Thymus (tissue), 11 donors: ENCODE measurements at regions not wholly inside any gene's neighbourhood (a gene's known extent, or its start where the extent isn't known, plus 50 kb on each side); places are given as distances from the start of the nearest gene placed in this dataset.
"Not testable (repeated sequence)": the region's sequence is repeated elsewhere in the genome, so short reads cannot be mapped to it uniquely, and the experiment has no call there.

Experiments used
- DNase-seq, 9 donors: peaks; one replicate each; pipeline ENCODE4 v3.0.0-alpha.2; 2013; ENCODE audit warnings: low spot score in 9 of 9, low read depth in 6 of 9, missing footprints in 1 of 9
- H3K27ac ChIP-seq, 2 donors: one replicate each; pipeline ENCODE4 v1.5.1; 2013; ENCODE audit warnings: control low read depth in 1 of 2, low read depth in 1 of 2, low read length in 1 of 2, mild to moderate bottlenecking in 1 of 2, moderate library complexity in 1 of 2
- H3K27me3 ChIP-seq, 2 donors: one replicate each; pipeline ENCODE4 v1.5.1; 2013; ENCODE audit warnings: low read length in 1 of 2; ENCODE audit not compliant: control insufficient read depth in 2 of 2, insufficient read depth in 1 of 2
- H3K36me3 ChIP-seq, 2 donors: one replicate each; pipeline ENCODE4 v1.5.1; 2013; ENCODE audit warnings: low read length in 1 of 2, mild to moderate bottlenecking in 1 of 2, moderate library complexity in 1 of 2; ENCODE audit not compliant: control insufficient read depth in 2 of 2, insufficient read depth in 2 of 2
- H3K4me1 ChIP-seq, 2 donors: one replicate each; pipeline ENCODE4 v1.5.1; 2013; ENCODE audit warnings: low read length in 2 of 2; ENCODE audit not compliant: control insufficient read depth in 2 of 2, insufficient read depth in 2 of 2
- H3K4me3 ChIP-seq, 2 donors: one replicate each; pipeline ENCODE4 v1.5.1; 2013; ENCODE audit warnings: low read length in 2 of 2, control low read depth in 1 of 2, mild to moderate bottlenecking in 1 of 2
- H3K9me3 ChIP-seq, 2 donors: one replicate each; pipeline ENCODE4 v1.5.1; 2013; ENCODE audit warnings: low read length in 1 of 2, mild to moderate bottlenecking in 1 of 2; ENCODE audit not compliant: control insufficient read depth in 2 of 2, insufficient read depth in 1 of 2
- WGBS: extraction: QIAGEN DNeasy Blood & Tissue Kit; methylation state at CpG from one replicate; pipeline ENCODE4 v1.1.7; 2013; 5-methylcytosine and 5-hydroxymethylcytosine counted together
- donor health status: healthy.

DNA sequence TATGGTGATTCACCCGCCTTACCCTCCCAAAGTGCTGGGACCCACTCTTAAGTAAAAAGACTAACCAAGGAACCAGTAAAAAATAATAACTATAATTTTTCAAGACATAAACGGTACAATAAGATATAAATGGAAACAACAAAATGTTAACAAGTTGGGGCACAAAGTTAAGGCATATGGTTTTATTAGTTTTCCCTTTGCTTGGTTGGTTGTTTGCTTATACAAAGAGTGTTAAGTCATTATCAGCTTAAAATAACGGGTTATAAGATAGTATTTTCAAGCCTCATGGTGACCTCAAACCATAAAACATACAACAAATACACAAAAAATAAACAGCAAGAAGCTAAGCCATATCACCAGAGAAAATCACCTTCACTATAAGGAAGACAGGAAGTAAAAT lies 406.1 kb downstream of the SEC23A start:
- H3K4me3 ChIP-seq = no peak overlapping the region
- H3K36me3 ChIP-seq = no peaks in the 10 kb centered on the region
- no peak for DNase-seq
- H3K27ac ChIP-seq = no peak overlapping the region
- 61% methylated on average over 3 of the region's 3 CpGs for WGBS
- no peaks in the 10 kb centered on the region for H3K27me3 ChIP-seq
- H3K4me1 ChIP-seq = no peaks in the 10 kb centered on the region
- no peaks in the 10 kb centered on the region for H3K9me3 ChIP-seq

DNA sequence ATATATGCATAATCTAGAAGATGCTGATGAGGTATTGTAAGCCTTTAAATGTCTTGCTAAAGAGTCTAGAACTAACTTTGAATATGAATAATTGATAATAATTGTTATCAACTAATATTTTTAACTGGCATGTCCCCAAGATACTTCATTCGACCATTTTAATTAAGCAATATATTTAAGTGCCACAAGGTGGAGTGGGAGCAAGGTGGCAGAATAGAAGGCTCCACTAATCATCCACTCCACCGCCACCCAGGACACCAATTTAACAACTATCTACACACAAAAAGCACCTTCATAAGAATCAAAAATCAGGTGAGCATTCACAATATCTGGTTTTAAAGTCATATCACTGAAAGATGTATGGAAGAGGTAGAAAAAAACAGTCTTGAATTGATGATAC lies 409.6 kb downstream of the SEC23A start:
- no peaks in the 10 kb centered on the region for H3K27me3 ChIP-seq
- no peak overlapping the region for H3K4me3 ChIP-seq
- 88% methylated on average over 2 of the region's 2 CpGs for WGBS
- DNase-seq = no peak
- no peaks in the 10 kb centered on the region for H3K36me3 ChIP-seq
- no peaks in the 10 kb centered on the region for H3K4me1 ChIP-seq
- H3K27ac ChIP-seq = no peak overlapping the region
- H3K9me3 ChIP-seq = no peaks in the 10 kb centered on the region

DNA sequence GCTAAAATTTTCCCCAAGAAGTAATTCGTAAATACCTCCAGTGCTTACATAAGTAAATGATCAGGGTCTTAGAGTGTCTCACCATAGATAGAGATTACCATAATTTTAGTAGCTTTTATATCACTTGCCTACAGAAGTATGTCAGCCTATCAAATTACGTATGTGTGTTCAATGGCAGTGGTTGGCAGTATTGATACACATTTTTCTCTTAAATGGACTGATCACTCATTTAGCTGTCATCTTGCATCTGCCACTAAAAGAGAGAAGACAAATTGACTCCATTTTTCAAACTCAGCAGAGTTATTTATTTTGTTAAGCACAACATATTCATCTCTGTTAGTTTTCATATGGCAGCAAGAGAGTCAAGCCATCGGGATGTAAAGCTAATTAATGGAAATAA lies 413.1 kb upstream of the CLEC14A start:
- Histone ChIP-seq H3K36me3 (no peaks in the 10 kb centered on the region), H3K9me3 (no peaks in the 10 kb centered on the region), H3K27ac (no peak overlapping the region), H3K4me3 (no peak overlapping the region), H3K4me1 (no peaks in the 10 kb centered on the region), H3K27me3 (no peaks in the 10 kb centered on the region)
- WGBS = 91% methylated on average over 3 of the region's 3 CpGs
- DNase-seq = no peak

DNA sequence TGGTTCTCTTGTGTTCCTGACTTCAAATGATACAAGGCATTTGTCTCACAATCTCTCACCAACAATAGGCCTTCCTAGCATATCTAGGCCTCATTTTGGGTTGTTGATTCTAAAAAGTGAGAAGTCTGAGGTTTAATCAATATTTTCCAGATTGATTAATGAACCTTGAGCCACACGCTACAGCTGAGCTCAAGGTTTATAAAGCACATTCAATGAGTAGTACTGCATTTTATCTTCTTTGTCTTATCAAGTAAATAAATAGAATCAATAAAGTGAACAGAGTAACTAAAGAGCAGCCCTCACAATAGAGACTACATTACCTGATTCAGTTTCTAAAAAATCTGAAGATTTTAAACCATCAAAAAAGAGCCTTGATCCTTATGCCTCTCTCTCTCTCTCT lies 407.5 kb upstream of the CLEC14A start:
- no peaks in the 10 kb centered on the region for H3K4me1 ChIP-seq
- no peak for DNase-seq
- no peaks in the 10 kb centered on the region for H3K9me3 ChIP-seq
- H3K4me3 ChIP-seq = no peak overlapping the region
- no peaks in the 10 kb centered on the region for H3K36me3 ChIP-seq
- WGBS = 94% methylated on average over 1 of the region's 1 CpG
- no peaks in the 10 kb centered on the region for H3K27me3 ChIP-seq
- no peak overlapping the region for H3K27ac ChIP-seq

DNA sequence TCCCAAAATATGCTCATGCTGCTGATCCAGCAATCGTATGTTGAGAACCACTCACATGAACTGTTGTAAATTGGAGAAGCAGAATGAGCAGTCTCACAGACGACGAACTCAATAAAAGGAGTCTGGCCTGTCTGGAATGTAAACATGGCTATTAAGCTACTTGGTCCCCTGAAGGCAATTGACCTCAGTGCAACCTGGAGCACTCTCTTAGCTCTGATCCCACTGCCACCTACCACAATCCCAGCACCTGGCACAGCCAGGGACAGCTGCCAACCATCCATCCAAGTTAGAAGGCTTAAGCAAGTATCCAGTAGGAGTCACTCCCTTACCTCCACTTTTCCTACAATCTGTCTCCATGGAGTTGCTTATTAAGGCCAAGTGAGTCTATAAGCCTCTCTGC lies 406.9 kb upstream of the CLEC14A start:
- WGBS = 83% methylated on average over 3 of the region's 3 CpGs
- Histone ChIP-seq H3K27ac (no peak overlapping the region), H3K9me3 (no peaks in the 10 kb centered on the region), H3K27me3 (no peaks in the 10 kb centered on the region), H3K4me3 (no peak overlapping the region), H3K36me3 (no peaks in the 10 kb centered on the region), H3K4me1 (no peaks in the 10 kb centered on the region)
- DNase-seq = no peak

DNA sequence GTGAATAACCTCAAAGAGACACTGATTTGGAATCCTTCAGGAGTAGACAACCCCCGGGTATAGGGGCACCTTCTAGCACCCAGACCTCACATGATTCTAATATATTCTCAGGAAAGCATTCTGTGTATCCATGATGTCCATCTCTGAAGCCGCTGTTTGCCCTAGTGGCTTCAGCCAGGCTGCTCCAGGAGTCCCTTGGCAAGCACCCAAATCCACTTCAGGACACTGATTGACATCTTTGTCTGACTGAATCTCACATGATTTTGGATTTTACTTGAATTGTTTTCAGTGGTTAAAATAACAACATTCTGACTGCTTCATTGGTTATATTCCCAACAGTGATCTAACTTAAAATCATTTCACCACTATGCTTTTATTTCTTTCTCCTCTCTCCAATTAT lies 390.5 kb upstream of the CLEC14A start:
- 81% methylated on average over 2 of the region's 2 CpGs for WGBS
- Histone ChIP-seq H3K27ac (no peak overlapping the region), H3K9me3 (no peaks in the 10 kb centered on the region), H3K4me1 (no peaks in the 10 kb centered on the region), H3K4me3 (no peak overlapping the region), H3K36me3 (no peaks in the 10 kb centered on the region), H3K27me3 (no peaks in the 10 kb centered on the region)
- DNase-seq = no peak

DNA sequence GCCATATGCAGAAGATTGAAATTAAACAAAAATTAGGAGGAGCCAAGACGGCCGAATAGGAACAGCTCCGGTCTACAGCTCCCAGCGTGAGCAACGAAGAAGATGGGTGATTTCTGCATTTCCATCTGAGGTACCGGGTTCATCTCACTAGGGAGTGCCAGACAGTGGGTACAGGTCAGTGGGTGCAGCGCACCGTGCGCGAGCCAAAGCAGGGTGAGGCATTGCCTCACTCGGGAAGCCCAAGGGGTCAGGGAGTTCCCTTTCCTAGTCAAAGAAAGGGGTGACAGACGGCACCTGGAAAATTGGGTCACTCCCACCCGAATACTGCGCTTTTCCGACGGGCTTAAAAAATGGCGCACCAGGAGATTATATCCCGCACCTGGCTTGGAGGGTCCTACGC lies 379.0 kb upstream of the CLEC14A start:
- not testable (repeated sequence) for DNase-seq, H3K9me3 ChIP-seq, H3K4me1 ChIP-seq, H3K27ac ChIP-seq, H3K27me3 ChIP-seq, H3K36me3 ChIP-seq, H3K4me3 ChIP-seq
- WGBS = 93% methylated on average over 18 of the region's 19 CpGs

DNA sequence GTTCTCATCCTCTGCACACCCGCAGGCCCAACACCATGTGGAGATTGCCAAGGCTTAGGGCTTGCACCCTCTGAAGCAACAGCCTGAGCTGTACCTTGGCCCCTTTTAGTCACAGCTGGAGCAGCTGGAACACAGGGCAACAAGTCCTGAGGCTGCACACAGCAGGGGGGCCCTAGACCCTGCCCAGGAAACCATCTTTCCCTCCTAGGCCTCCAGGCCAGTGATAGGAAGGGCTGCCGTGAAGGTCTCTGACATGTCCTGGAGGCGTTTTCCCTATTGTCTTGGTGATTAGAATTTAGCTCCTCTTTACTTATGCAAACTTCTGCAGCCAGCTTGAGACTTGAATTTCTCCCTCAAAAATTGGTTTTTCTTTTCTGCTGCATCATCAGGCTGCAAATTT lies 373.5 kb upstream of the CLEC14A start:
- H3K4me3 ChIP-seq = no peak overlapping the region
- H3K36me3 ChIP-seq = no peaks in the 10 kb centered on the region
- no peaks in the 10 kb centered on the region for H3K27me3 ChIP-seq
- peaks cover 0 to 8% of the 10 kb centered on the region in 2 donors for H3K9me3 ChIP-seq
- H3K27ac ChIP-seq = no peak overlapping the region
- WGBS = 88% methylated on average over 3 of the region's 3 CpGs
- DNase-seq = no peak
- no peaks in the 10 kb centered on the region for H3K4me1 ChIP-seq

DNA sequence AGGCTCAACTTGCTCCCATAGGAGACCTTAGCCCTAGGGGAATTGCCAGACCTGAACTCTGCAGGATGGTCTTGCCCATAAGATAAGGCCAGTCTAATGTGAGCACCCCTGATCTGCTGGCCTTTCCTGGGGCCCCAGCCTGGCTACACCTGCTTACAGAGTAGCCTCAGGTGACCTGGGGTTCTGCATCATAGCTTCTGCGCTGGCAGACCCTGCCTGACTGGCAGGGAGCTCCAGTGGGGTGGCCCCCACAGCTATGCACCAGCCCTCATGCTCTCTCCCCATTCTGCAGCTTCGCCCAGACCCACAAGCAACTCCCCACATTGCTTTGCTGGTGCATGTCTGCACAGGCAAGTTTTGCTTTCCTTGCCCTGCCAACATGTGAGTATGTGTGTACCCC lies 371.3 kb upstream of the CLEC14A start:
- H3K4me3 ChIP-seq = no peak overlapping the region
- H3K27ac ChIP-seq = no peak overlapping the region
- peaks cover 0 to 8% of the 10 kb centered on the region in 2 donors for H3K9me3 ChIP-seq
- H3K4me1 ChIP-seq = no peaks in the 10 kb centered on the region
- H3K36me3 ChIP-seq = no peaks in the 10 kb centered on the region
- no peak for DNase-seq
- 92% methylated on average over 2 of the region's 2 CpGs for WGBS
- H3K27me3 ChIP-seq = no peaks in the 10 kb centered on the region

DNA sequence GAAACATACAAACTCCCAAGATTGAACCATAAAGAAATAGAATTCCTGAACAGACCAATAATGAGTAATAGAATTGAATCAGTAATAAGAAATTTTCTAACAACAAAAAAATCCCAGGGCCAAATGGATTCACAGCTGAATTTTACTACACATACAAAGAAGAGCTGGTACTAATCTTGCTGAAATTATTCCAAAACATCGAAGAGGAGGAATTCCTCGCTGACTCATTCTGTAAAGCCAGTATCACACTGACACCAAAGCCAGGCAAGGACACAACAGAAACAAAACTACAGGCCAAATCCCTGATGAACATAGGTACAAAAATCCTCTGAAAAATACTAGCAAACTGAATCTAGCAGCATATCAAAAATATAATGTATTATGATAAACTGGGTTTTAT lies 367.8 kb upstream of the CLEC14A start:
- 95% methylated on average over 2 of the region's 2 CpGs for WGBS
- H3K9me3 ChIP-seq = no peaks in the 10 kb centered on the region

More for the DNA sequence above, 367.8 kb upstream of the CLEC14A start:
- H3K27ac ChIP-seq = no peak overlapping the region
- DNase-seq = no peak
- H3K4me3 ChIP-seq = no peak overlapping the region
- H3K27me3 ChIP-seq = no peaks in the 10 kb centered on the region
- no peaks in the 10 kb centered on the region for H3K36me3 ChIP-seq
- no peaks in the 10 kb centered on the region for H3K4me1 ChIP-seq
